Activated CD4-positive, alpha-beta T cell treated with anti-CD3 and anti-CD28 coated beads for 36 hours (primary cell): ENCODE measurements at regions not wholly inside any gene's neighbourhood (a gene's known extent, or its start where the extent isn't known, plus 50 kb on each side); places are given as distances from the start of the nearest gene placed in this dataset.
A peak's percentile ranks its signal among the peaks of the same experiment; 100 is the strongest.
"Not testable (repeated sequence)": the region's sequence is repeated elsewhere in the genome, so short reads cannot be mapped to it uniquely, and the experiment has no call there.

Experiments used
- ATAC-seq: fragments of 200-7000 bp; cut with Tn5 transposase; one replicate; pipeline ENCODE4 v1.10.0; 2021; ENCODE audit warnings: mild to moderate bottlenecking, moderate library complexity
- CTCF ChIA-PET: fragments of 350-600 bp; sonication (Branson Sonifier 250); formaldehyde crosslinking; loops from one replicate; lab custom pipeline; 2021; ENCODE audit warnings: antibody characterized with exemption; lab: Charles Lee
- POLR2A ChIA-PET: fragments of 350-600 bp; sonication (Branson Sonifier 250); formaldehyde crosslinking; loops from one replicate; lab custom pipeline; 2021; ENCODE audit warnings: antibody characterized with exemption, inconsistent platforms; lab: Charles Lee
- DNase-seq: peaks from one replicate; pipeline ENCODE4 v3.0.0-alpha.2; 2020
- H3K27ac Mint-ChIP-seq: one replicate; pipeline ENCODE4 v1.8.0; 2021; ENCODE audit warnings: mixed read lengths
- H3K27me3 Mint-ChIP-seq: one replicate; pipeline ENCODE4 v1.8.0; 2021; ENCODE audit warnings: mixed read lengths
- H3K36me3 Mint-ChIP-seq: one replicate; pipeline ENCODE4 v1.8.0; 2021; ENCODE audit warnings: low read depth, mixed read lengths
- H3K4me1 Mint-ChIP-seq: one replicate; pipeline ENCODE4 v1.8.0; 2021; ENCODE audit warnings: mixed read lengths
- H3K4me3 Mint-ChIP-seq: one replicate; pipeline ENCODE4 v1.8.0; 2021; ENCODE audit warnings: mild to moderate bottlenecking, moderate library complexity, mixed read lengths
- H3K9me3 Mint-ChIP-seq: one replicate; pipeline ENCODE4 v1.8.0; 2021; ENCODE audit warnings: low read depth, mixed read lengths
- intact Hi-C, 2 experiments: fragments of 100-400 bp; cut with DNase I in 1 of 2; cut with micrococcal nuclease in 1 of 2; formaldehyde crosslinking; loops; one replicate each; pipeline versions ENCODE4 v1.14.2 to v1.15.1; 2022 to 2024; cut with DNase I, micrococcal nuclease

GRCh38 chrX:131649741-131650140 is 105.9 kb downstream of the OR13H1 start:
- Mint-ChIP-seq H3K4me1 (peaks cover 14% of the 10 kb centered on the region), H3K4me3 (no peak overlapping the region), H3K9me3 (no peaks in the 10 kb centered on the region), H3K27ac (no peak overlapping the region), H3K36me3 (no peaks in the 10 kb centered on the region), H3K27me3 (no peaks in the 10 kb centered on the region)
- intact Hi-C loops: no loop called here
- peak; percentile 11 for DNase-seq
- CTCF ChIA-PET: interaction anchor here (0.6 kb wide), 1 partner anchor 9 kb away, joined by 3 read pairs; no protein-coding TSS in a partner anchor
- ATAC-seq: peak; percentile 49
- POLR2A ChIA-PET: no interaction called here

- no peak for DNase-seq
- H3K27me3 Mint-ChIP-seq: no peaks in the 10 kb centered on the region
- H3K9me3 Mint-ChIP-seq: no peaks in the 10 kb centered on the region
- no peak overlapping the region for H3K27ac Mint-ChIP-seq
- peaks cover 14% of the 10 kb centered on the region for H3K4me1 Mint-ChIP-seq
- intact Hi-C loops: no loop called here
- peak; percentile 60 for ATAC-seq
- POLR2A ChIA-PET: no interaction called here
- H3K36me3 Mint-ChIP-seq: no peaks in the 10 kb centered on the region
- H3K4me3 Mint-ChIP-seq: no peak overlapping the region
- CTCF ChIA-PET: interaction anchor here (1.6 kb wide), 1 partner anchor 655 kb away, joined by 6 read pairs; no protein-coding TSS in a partner anchor
Measured at GRCh38 chrX:131650637-131651410, 107.0 kb downstream of the OR13H1 start.

DNA sequence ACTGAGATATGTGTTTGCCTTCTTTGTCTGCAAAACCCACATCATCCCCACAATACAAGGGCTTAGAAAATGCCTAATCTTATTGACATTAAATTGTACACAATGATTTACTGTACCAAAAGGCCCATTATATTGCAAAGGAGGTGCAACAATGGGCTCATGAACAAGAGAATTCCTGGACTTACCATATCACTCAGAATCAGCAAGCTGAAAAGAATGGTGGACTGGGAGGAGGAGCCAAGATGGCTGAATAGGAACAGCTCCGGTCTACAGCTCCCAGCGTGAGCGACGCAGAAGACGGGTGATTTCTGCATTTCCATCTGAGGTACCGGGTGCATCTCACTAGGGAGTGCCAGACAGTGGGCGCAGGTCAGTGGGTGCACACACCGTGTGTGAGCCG is 119.9 kb downstream of the OR13H1 start:
- H3K27me3 Mint-ChIP-seq, H3K36me3 Mint-ChIP-seq, intact Hi-C loops, H3K9me3 Mint-ChIP-seq, POLR2A ChIA-PET, ATAC-seq, H3K27ac Mint-ChIP-seq, H3K4me1 Mint-ChIP-seq, CTCF ChIA-PET, DNase-seq, H3K4me3 Mint-ChIP-seq: not testable (repeated sequence)

- H3K9me3 Mint-ChIP-seq: no peaks in the 10 kb centered on the region
- DNase-seq: no peak
- no peak overlapping the region for H3K4me3 Mint-ChIP-seq
- intact Hi-C loops: no loop called here
- ATAC-seq: no peak
- POLR2A ChIA-PET: no interaction called here
- no peaks in the 10 kb centered on the region for H3K27me3 Mint-ChIP-seq
- H3K4me1 Mint-ChIP-seq: no peaks in the 10 kb centered on the region
- no peak overlapping the region for H3K27ac Mint-ChIP-seq
- CTCF ChIA-PET: no interaction called here
- no peaks in the 10 kb centered on the region for H3K36me3 Mint-ChIP-seq
Measured at GRCh38 chrX:131671735-131672134, 127.9 kb downstream of the OR13H1 start.

GRCh38 chrX:131675596-131676194 is 131.8 kb downstream of the OR13H1 start:
- Mint-ChIP-seq H3K9me3 (no peaks in the 10 kb centered on the region), H3K4me1 (no peaks in the 10 kb centered on the region), H3K36me3 (no peaks in the 10 kb centered on the region), H3K27me3 (no peaks in the 10 kb centered on the region), H3K27ac (no peak overlapping the region), H3K4me3 (no peak overlapping the region)
- no peak for DNase-seq
- ChIA-PET POLR2A (no interaction called here), CTCF (interaction anchor here (0.5 to 1.2 kb wide), 5 partner anchors 11 to 702 kb away, joined by 3 to 5 read pairs (median 3); no protein-coding TSS in a partner anchor)
- ATAC-seq: peak; percentile 39
- intact Hi-C loops: loop anchor here in 1 of 2 experiments (5.0 kb wide), 1 partner anchor 683 kb away; no protein-coding TSS in a partner anchor

DNA sequence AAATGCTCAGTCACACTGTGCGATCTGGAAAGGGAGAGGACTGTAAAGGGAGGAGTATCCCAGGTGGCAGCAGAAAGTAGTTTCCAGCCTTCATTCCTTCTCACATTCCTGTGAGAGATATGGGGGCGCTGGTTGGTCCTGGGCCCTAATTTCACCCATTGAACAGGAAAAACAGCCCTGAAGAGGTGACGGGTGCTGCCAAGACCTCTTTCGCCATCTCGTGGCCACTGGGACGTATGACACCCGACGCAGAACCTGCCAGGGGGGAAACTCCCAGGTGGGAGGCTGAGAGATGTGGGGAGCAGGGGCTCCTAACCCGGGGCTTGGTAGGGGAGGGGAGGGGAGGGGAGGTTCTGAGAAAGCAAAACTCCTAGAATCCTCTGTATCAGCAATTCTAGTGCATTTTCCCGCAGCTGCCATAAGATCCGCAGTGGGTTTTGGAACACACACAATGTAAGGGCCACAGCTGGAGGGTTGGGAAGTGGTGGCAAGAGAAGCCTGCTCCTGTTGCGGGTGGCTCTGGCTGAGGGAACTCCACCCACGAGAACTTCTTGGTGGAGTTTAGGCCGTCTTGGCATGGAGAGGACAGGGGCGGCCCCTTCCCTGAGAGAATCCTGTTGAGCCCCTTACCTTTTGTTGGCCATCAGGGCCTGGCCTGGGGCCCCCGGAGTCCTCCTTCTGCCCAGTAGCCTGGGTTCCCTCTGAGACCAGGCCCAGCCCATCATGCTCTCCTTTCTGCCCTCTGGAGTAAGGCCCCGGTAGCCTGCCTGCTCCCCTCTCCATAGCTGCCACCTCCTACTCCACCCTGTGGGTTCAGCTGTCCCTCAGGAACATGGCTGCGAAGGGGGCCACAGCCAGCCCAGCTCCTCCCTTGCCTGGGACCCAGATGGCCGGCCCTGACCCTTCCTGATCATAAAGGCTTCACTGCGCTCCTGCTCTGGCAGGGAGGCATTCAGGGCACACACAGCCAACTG is 134.1 kb downstream of the OR13H1 start:
- Mint-ChIP-seq H3K27ac (no peak overlapping the region), H3K9me3 (no peaks in the 10 kb centered on the region), H3K36me3 (no peaks in the 10 kb centered on the region), H3K4me3 (no peak overlapping the region), H3K4me1 (no peaks in the 10 kb centered on the region), H3K27me3 (no peaks in the 10 kb centered on the region)
- POLR2A ChIA-PET: no interaction called here
- DNase-seq: peak; percentile 65
- ATAC-seq: peak; percentile 44
- CTCF ChIA-PET: interaction anchor here (0.6 to 1.2 kb wide), 2 partner anchors 46 to 692 kb away, joined by 3 read pairs; no protein-coding TSS in a partner anchor
- intact Hi-C loops: loop anchor here in 1 of 2 experiments (1.0 to 5.0 kb wide), 2 partner anchors 686 to 703 kb away; no protein-coding TSS in a partner anchor

DNA sequence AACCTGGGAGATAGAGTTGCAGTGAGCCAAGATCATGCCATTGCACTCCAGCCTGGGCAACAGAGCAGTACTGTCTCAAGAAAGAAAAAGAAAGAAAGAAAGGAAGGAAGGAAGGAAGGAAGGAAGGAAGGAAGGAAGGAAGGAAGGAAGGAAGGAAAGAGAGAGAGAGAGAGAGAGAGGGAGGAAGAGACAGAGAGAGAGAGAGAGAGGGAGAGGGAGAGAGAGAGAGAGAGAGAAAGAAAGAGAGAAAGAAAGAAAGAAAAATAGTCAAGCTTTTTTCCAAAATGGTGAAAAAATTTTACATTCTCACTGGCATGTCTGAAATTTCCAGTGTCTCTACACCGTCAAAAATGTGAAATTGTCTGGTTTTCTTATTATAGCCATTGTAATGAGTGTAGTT is 138.9 kb downstream of the OR13H1 start:
- H3K27ac Mint-ChIP-seq, H3K4me1 Mint-ChIP-seq, CTCF ChIA-PET, ATAC-seq, H3K27me3 Mint-ChIP-seq, H3K9me3 Mint-ChIP-seq, intact Hi-C loops, DNase-seq, H3K36me3 Mint-ChIP-seq, H3K4me3 Mint-ChIP-seq: not testable (repeated sequence)
- POLR2A ChIA-PET: interaction anchor here (0.6 kb wide), 1 partner anchor 442 kb away, joined by 3 read pairs; no protein-coding TSS in a partner anchor

- POLR2A ChIA-PET: no interaction called here
- Mint-ChIP-seq H3K27me3 (no peaks in the 10 kb centered on the region), H3K36me3 (peaks cover 3% of the 10 kb centered on the region), H3K4me3 (no peak overlapping the region), H3K9me3 (no peaks in the 10 kb centered on the region), H3K27ac (no peak overlapping the region), H3K4me1 (no peaks in the 10 kb centered on the region)
- CTCF ChIA-PET: no interaction called here
- DNase-seq (no peak), ATAC-seq (no peak)
- intact Hi-C loops: no loop called here
Measured at GRCh38 chrX:131693359-131693758, 149.5 kb downstream of the OR13H1 start.

- H3K36me3 Mint-ChIP-seq, H3K27me3 Mint-ChIP-seq, H3K9me3 Mint-ChIP-seq, H3K4me3 Mint-ChIP-seq, DNase-seq, intact Hi-C loops, H3K4me1 Mint-ChIP-seq, POLR2A ChIA-PET, CTCF ChIA-PET, ATAC-seq, H3K27ac Mint-ChIP-seq: not testable (repeated sequence)
Measured at GRCh38 chrX:131696989-131697388, 153.1 kb downstream of the OR13H1 start.

GRCh38 chrX:131703646-131704045 is 159.8 kb downstream of the OR13H1 start:
- peaks cover 7% of the 10 kb centered on the region for H3K36me3 Mint-ChIP-seq
- DNase-seq: no peak
- no peaks in the 10 kb centered on the region for H3K9me3 Mint-ChIP-seq
- H3K27ac Mint-ChIP-seq: no peak overlapping the region
- no peaks in the 10 kb centered on the region for H3K4me1 Mint-ChIP-seq
- no peak for ATAC-seq
- no peak overlapping the region for H3K4me3 Mint-ChIP-seq
- ChIA-PET CTCF (no interaction called here), POLR2A (no interaction called here)
- H3K27me3 Mint-ChIP-seq: no peaks in the 10 kb centered on the region
- intact Hi-C loops: no loop called here

- ChIA-PET CTCF (no interaction called here), POLR2A (no interaction called here)
- DNase-seq (no peak), ATAC-seq (no peak)
- Mint-ChIP-seq H3K9me3 (no peaks in the 10 kb centered on the region), H3K36me3 (peaks cover 7% of the 10 kb centered on the region), H3K27me3 (no peaks in the 10 kb centered on the region), H3K4me1 (no peaks in the 10 kb centered on the region), H3K27ac (no peak overlapping the region), H3K4me3 (no peak overlapping the region)
- intact Hi-C loops: no loop called here
Measured at GRCh38 chrX:131704136-131704695, 160.3 kb downstream of the OR13H1 start.
